WTC11 (cell line): ENCODE measurements at regions not wholly inside any gene's neighbourhood (a gene's known extent, or its start where the extent isn't known, plus 50 kb on each side); places are given as distances from the start of the nearest gene placed in this dataset.

Experiments used
- ATAC-seq: fragments of 200-7000 bp; cut with Tn5 transposase; 2 replicates; pipeline ENCODE4 v1.10.0; 2021; ENCODE audit warnings: mild to moderate bottlenecking, moderate library complexity
- CTCF ChIA-PET: fragments of 300-600 bp; sonication (Branson Sonifier 250); formaldehyde crosslinking; loops from one replicate; lab custom pipeline; 2021; ENCODE audit warnings: antibody characterized with exemption; lab: Charles Lee
- POLR2A ChIA-PET: fragments of 350-600 bp; sonication (Branson Sonifier 250); formaldehyde crosslinking; loops from one replicate; lab custom pipeline; 2021; ENCODE audit warnings: antibody characterized with exemption; lab: Charles Lee
- DNase-seq: peaks from one replicate; pipeline ENCODE4 v3.0.0; 2021; ENCODE audit warnings: low spot score
- H3K27ac Mint-ChIP-seq: 2 replicates; pipeline ENCODE4 v1.8.0; 2021; ENCODE audit warnings: mixed read lengths
- H3K27me3 Mint-ChIP-seq: 2 replicates; pipeline ENCODE4 v1.8.0; 2021; ENCODE audit warnings: low read depth, mild to moderate bottlenecking, moderate library complexity, mixed read lengths
- H3K36me3 Mint-ChIP-seq: 2 replicates; pipeline ENCODE4 v1.8.0; 2021; ENCODE audit warnings: mixed read lengths
- H3K4me1 Mint-ChIP-seq: 2 replicates; pipeline ENCODE4 v1.8.0; 2022; ENCODE audit warnings: mixed read lengths
- H3K4me3 Mint-ChIP-seq: 2 replicates; pipeline ENCODE4 v1.8.0; 2021; ENCODE audit warnings: mild to moderate bottlenecking, moderate library complexity, mixed read lengths
- H3K9me3 Mint-ChIP-seq: 2 replicates; pipeline ENCODE4 v1.8.0; 2021; ENCODE audit warnings: mixed read lengths
- CREB1 ChIP-seq: sonication (generic); formaldehyde crosslinking; IDR thresholded peaks from 2 replicates; pipeline ENCODE4 v1.8.0; 2023; ENCODE audit warnings: mild to moderate bottlenecking, missing genetic modification reagents
- CREM ChIP-seq: sonication (generic); formaldehyde crosslinking; IDR thresholded peaks from 2 replicates; pipeline ENCODE4 v1.8.1; 2022; ENCODE audit warnings: mild to moderate bottlenecking, missing genetic modification reagents, moderate library complexity
- GABPB1 ChIP-seq: sonication (generic); formaldehyde crosslinking; IDR thresholded peaks from 2 replicates; pipeline ENCODE4 v1.8.1; 2023; ENCODE audit warnings: mild to moderate bottlenecking, missing genetic modification reagents
- GTF2I ChIP-seq: fragments of 250-450 bp; sonication (Bioruptor Pico); conservative IDR thresholded peaks from 2 replicates; pipeline ENCODE4 v1.4.0; 2021; ENCODE audit warnings: mild to moderate bottlenecking
- IRF2 ChIP-seq: sonication (generic); formaldehyde crosslinking; IDR thresholded peaks from 2 replicates; pipeline ENCODE4 v1.8.0; 2022; ENCODE audit warnings: low read depth, missing genetic modification reagents, borderline replicate concordance
- MXD4 ChIP-seq: fragments of 250-450 bp; sonication (Bioruptor Pico); IDR thresholded peaks from 2 replicates; pipeline ENCODE4 v1.8.0; 2021; ENCODE audit warnings: mild to moderate bottlenecking, moderate library complexity, borderline replicate concordance
- MYBL2 ChIP-seq: sonication (generic); formaldehyde crosslinking; IDR thresholded peaks from 2 replicates; pipeline ENCODE4 v1.8.1; 2023; ENCODE audit warnings: mild to moderate bottlenecking, moderate library complexity, missing genetic modification reagents
- OVOL2 ChIP-seq: fragments of 250-450 bp; sonication (Bioruptor Pico); IDR thresholded peaks from 2 replicates; pipeline ENCODE4 v1.9.0; 2021; ENCODE audit warnings: mild to moderate bottlenecking, borderline replicate concordance
- PRRX2 ChIP-seq: fragments of 250-450 bp; sonication (Bioruptor Pico); IDR thresholded peaks from 2 replicates; pipeline ENCODE4 v1.8.0; 2021; ENCODE audit warnings: mild to moderate bottlenecking
- SMAD3 ChIP-seq: sonication (generic); formaldehyde crosslinking; IDR thresholded peaks from 2 replicates; pipeline ENCODE4 v1.8.0; 2022; ENCODE audit warnings: missing genetic modification reagents, mild to moderate bottlenecking, borderline replicate concordance
- SMAD4 ChIP-seq: sonication (generic); formaldehyde crosslinking; IDR thresholded peaks from 2 replicates; pipeline ENCODE4 v1.8.0; 2022; ENCODE audit warnings: mild to moderate bottlenecking, missing genetic modification reagents
- SOX15 ChIP-seq: fragments of 250-450 bp; sonication (Bioruptor Pico); IDR thresholded peaks from 2 replicates; pipeline ENCODE4 v1.9.0; 2021; ENCODE audit warnings: mild to moderate bottlenecking
- ZBTB21 ChIP-seq: sonication (generic); formaldehyde crosslinking; IDR thresholded peaks from 2 replicates; pipeline ENCODE4 v1.8.1; 2023; ENCODE audit warnings: mild to moderate bottlenecking, missing genetic modification reagents, borderline replicate concordance
- ZNF416 ChIP-seq: fragments of 250-450 bp; sonication (Bioruptor Pico); IDR thresholded peaks from 2 replicates; pipeline ENCODE4 v1.9.0; 2021; ENCODE audit warnings: mild to moderate bottlenecking, inconsistent platforms
- TF ChIP-seq, protein P1 (sequence below): sonication (generic); formaldehyde crosslinking; IDR thresholded peaks from 2 replicates; pipeline ENCODE4 v1.8.1; 2023; ENCODE audit warnings: mild to moderate bottlenecking, moderate library complexity, missing genetic modification reagents
- TF ChIP-seq, protein P2 (sequence below): sonication (generic); formaldehyde crosslinking; IDR thresholded peaks from 2 replicates; pipeline ENCODE4 v1.8.1; 2023; ENCODE audit warnings: mild to moderate bottlenecking, missing genetic modification reagents
- TF ChIP-seq, protein P3 (sequence below): sonication (generic); formaldehyde crosslinking; IDR thresholded peaks from 2 replicates; pipeline ENCODE4 v1.8.1; 2022; ENCODE audit warnings: low read depth, mild to moderate bottlenecking, moderate library complexity, missing genetic modification reagents, borderline replicate concordance
- TF ChIP-seq, protein P4 (sequence below): sonication (generic); formaldehyde crosslinking; IDR thresholded peaks from 2 replicates; pipeline ENCODE4 v1.8.1; 2022; ENCODE audit warnings: mild to moderate bottlenecking, missing genetic modification reagents, moderate library complexity, borderline replicate concordance
- TF ChIP-seq, protein P5 (sequence below): fragments of 200-600 bp; IDR thresholded peaks from 2 replicates; pipeline ENCODE4 v1.8.0; 2022; ENCODE audit warnings: antibody characterized with exemption
- TF ChIP-seq, protein P6 (sequence below): fragments of 250-450 bp; sonication (Bioruptor Pico); IDR thresholded peaks from 2 replicates; pipeline ENCODE4 v1.9.0; 2021; ENCODE audit warnings: mild to moderate bottlenecking

DNA sequence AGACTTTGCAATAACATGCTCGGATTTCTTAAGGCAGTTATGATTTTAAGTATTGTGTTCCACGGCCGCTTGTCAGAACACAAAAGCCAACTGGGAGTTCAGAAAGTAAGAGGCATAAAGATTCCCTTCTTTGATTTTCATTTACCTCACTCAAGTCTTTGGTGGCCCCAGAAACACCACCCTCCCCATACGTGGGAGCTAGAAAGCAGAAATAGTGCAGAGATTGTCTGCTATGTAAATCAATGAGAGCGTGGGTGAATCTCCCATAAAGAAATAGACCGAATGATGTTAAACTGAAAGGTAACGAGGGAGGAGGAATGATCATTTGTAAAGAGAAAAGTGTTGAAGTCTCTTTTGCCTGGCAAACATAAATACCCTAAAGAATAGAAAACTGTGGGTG lies 322.1 kb upstream of the ETAA1 start (continued):
- TF ChIP-seq, protein P1, sequence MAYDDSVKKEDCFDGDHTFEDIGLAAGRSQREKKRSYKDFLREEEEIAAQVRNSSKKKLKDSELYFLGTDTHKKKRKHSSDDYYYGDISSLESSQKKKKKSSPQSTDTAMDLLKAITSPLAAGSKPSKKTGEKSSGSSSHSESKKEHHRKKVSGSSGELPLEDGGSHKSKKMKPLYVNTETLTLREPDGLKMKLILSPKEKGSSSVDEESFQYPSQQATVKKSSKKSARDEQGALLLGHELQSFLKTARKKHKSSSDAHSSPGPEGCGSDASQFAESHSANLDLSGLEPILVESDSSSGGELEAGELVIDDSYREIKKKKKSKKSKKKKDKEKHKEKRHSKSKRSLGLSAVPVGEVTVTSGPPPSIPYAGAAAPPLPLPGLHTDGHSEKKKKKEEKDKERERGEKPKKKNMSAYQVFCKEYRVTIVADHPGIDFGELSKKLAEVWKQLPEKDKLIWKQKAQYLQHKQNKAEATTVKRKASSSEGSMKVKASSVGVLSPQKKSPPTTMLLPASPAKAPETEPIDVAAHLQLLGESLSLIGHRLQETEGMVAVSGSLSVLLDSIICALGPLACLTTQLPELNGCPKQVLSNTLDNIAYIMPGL: no peak
- TF ChIP-seq, protein P2, sequence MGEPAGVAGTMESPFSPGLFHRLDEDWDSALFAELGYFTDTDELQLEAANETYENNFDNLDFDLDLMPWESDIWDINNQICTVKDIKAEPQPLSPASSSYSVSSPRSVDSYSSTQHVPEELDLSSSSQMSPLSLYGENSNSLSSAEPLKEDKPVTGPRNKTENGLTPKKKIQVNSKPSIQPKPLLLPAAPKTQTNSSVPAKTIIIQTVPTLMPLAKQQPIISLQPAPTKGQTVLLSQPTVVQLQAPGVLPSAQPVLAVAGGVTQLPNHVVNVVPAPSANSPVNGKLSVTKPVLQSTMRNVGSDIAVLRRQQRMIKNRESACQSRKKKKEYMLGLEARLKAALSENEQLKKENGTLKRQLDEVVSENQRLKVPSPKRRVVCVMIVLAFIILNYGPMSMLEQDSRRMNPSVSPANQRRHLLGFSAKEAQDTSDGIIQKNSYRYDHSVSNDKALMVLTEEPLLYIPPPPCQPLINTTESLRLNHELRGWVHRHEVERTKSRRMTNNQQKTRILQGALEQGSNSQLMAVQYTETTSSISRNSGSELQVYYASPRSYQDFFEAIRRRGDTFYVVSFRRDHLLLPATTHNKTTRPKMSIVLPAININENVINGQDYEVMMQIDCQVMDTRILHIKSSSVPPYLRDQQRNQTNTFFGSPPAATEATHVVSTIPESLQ (CRISPR knock-in tag): no peak

DNA sequence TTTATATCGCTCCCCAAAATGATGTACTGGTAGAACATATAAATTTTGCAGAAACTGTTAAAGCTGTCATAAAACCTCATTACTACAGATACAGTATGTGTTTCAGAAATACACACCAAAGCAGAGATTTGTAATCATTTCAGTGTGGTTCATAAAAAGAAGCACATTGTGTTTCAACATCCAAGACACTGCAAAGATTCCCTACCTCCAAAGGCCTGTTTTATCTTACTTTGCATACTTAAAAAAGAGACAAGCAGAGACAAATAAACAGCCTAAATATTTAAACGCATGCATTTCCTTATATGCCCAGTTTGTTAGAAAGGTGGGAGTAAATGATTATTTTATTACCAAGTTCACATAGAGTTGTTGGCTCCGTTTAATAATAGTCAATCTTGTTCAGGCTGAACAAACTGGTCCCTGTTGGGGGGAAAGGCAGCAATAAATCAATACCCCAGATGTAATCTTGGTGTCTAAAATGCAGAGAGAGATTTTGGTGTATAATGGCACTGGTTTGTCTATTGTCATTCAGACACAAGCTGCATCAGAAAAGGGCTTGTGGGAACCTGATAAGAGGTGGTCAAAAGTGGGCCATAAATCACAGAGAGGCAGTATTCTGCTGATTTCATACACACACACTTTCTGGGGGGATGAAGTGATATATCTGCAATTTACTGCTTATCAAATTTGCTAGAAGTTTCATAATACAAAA lies 321.4 kb upstream of the ETAA1 start:
- CTCF ChIA-PET: no interaction called here
- no peaks in the 10 kb centered on the region for H3K36me3 Mint-ChIP-seq
- no peak overlapping the region for H3K4me3 Mint-ChIP-seq
- no peaks in the 10 kb centered on the region for H3K4me1 Mint-ChIP-seq
- H3K27ac Mint-ChIP-seq: no peak overlapping the region
- TF ChIP-seq, protein P3, sequence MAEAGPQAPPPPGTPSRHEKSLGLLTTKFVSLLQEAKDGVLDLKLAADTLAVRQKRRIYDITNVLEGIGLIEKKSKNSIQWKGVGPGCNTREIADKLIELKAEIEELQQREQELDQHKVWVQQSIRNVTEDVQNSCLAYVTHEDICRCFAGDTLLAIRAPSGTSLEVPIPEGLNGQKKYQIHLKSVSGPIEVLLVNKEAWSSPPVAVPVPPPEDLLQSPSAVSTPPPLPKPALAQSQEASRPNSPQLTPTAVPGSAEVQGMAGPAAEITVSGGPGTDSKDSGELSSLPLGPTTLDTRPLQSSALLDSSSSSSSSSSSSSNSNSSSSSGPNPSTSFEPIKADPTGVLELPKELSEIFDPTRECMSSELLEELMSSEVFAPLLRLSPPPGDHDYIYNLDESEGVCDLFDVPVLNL (CRISPR knock-in tag): no peak
- no peak for TF ChIP-seq ZBTB21 (CRISPR knock-in tag)
- TF ChIP-seq ZNF416 (CRISPR knock-in tag): no peak
- no peak for TF ChIP-seq MXD4 (CRISPR knock-in tag)
- TF ChIP-seq MYBL2: no peak
- TF ChIP-seq, protein P4, sequence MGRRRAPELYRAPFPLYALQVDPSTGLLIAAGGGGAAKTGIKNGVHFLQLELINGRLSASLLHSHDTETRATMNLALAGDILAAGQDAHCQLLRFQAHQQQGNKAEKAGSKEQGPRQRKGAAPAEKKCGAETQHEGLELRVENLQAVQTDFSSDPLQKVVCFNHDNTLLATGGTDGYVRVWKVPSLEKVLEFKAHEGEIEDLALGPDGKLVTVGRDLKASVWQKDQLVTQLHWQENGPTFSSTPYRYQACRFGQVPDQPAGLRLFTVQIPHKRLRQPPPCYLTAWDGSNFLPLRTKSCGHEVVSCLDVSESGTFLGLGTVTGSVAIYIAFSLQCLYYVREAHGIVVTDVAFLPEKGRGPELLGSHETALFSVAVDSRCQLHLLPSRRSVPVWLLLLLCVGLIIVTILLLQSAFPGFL (CRISPR knock-in tag): no peak
- TF ChIP-seq SMAD3 (CRISPR knock-in tag): no peak
- TF ChIP-seq, protein P5, sequence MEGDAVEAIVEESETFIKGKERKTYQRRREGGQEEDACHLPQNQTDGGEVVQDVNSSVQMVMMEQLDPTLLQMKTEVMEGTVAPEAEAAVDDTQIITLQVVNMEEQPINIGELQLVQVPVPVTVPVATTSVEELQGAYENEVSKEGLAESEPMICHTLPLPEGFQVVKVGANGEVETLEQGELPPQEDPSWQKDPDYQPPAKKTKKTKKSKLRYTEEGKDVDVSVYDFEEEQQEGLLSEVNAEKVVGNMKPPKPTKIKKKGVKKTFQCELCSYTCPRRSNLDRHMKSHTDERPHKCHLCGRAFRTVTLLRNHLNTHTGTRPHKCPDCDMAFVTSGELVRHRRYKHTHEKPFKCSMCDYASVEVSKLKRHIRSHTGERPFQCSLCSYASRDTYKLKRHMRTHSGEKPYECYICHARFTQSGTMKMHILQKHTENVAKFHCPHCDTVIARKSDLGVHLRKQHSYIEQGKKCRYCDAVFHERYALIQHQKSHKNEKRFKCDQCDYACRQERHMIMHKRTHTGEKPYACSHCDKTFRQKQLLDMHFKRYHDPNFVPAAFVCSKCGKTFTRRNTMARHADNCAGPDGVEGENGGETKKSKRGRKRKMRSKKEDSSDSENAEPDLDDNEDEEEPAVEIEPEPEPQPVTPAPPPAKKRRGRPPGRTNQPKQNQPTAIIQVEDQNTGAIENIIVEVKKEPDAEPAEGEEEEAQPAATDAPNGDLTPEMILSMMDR: no peak
- TF ChIP-seq CREB1 (CRISPR knock-in tag): no peak
- TF ChIP-seq, all 79 proteins: peak for 0
- no peak for ATAC-seq
- H3K27me3 Mint-ChIP-seq: no peaks in the 10 kb centered on the region
- H3K9me3 Mint-ChIP-seq: peaks cover 15% of the 10 kb centered on the region
- POLR2A ChIA-PET: no interaction called here
- no peak for DNase-seq

DNA sequence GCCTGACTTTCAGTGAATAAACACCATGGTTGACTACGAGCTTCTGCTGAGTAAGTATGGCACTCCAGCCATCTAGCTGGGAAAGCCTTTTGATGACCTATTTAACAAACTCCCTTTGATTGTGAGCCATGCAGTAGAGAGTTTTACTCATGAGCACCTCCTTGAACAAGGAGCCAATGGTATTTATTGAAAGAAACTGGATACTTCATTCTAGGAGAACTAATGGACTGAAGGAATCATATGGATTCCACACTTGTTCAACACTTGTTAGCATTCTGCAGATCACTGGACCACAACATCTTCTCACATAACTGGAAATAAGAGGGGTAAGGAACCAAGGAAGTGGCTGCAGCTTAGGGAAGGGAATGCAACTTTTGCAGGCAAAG lies 320.9 kb upstream of the ETAA1 start:
- Mint-ChIP-seq H3K9me3 (peaks cover 20% of the 10 kb centered on the region), H3K4me1 (no peaks in the 10 kb centered on the region)
- POLR2A ChIA-PET: no interaction called here

More for the DNA sequence above, 320.9 kb upstream of the ETAA1 start:
- no peak overlapping the region for H3K27ac Mint-ChIP-seq
- no peaks in the 10 kb centered on the region for H3K27me3 Mint-ChIP-seq
- no peak overlapping the region for H3K4me3 Mint-ChIP-seq
- TF ChIP-seq SMAD4 (CRISPR knock-in tag) (no peak), PRRX2 (CRISPR knock-in tag) (no peak), OVOL2 (CRISPR knock-in tag) (no peak), GTF2I (no peak), CREM (CRISPR knock-in tag) (no peak), SOX15 (CRISPR knock-in tag) (no peak), GABPB1 (no peak), IRF2 (no peak)
- TF ChIP-seq, protein P1: no peak
- TF ChIP-seq, protein P6, sequence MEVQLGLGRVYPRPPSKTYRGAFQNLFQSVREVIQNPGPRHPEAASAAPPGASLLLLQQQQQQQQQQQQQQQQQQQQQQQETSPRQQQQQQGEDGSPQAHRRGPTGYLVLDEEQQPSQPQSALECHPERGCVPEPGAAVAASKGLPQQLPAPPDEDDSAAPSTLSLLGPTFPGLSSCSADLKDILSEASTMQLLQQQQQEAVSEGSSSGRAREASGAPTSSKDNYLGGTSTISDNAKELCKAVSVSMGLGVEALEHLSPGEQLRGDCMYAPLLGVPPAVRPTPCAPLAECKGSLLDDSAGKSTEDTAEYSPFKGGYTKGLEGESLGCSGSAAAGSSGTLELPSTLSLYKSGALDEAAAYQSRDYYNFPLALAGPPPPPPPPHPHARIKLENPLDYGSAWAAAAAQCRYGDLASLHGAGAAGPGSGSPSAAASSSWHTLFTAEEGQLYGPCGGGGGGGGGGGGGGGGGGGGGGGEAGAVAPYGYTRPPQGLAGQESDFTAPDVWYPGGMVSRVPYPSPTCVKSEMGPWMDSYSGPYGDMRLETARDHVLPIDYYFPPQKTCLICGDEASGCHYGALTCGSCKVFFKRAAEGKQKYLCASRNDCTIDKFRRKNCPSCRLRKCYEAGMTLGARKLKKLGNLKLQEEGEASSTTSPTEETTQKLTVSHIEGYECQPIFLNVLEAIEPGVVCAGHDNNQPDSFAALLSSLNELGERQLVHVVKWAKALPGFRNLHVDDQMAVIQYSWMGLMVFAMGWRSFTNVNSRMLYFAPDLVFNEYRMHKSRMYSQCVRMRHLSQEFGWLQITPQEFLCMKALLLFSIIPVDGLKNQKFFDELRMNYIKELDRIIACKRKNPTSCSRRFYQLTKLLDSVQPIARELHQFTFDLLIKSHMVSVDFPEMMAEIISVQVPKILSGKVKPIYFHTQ: no peak
- CTCF ChIA-PET: no interaction called here
- DNase-seq (no peak), ATAC-seq (no peak)
- no peaks in the 10 kb centered on the region; the same call in 1 of the 2 replicates for H3K36me3 Mint-ChIP-seq
